Heart left ventricle (tissue), 13 donors: ENCODE measurements at regions not wholly inside any gene's neighbourhood (a gene's known extent, or its start where the extent isn't known, plus 50 kb on each side); places are given as distances from the start of the nearest gene placed in this dataset.

ENCODE experiments used
- CTCF ChIP-seq, 12 donors: fragments of 200-600 bp; sonication (generic) in 4 of 12; IDR thresholded peaks; one replicate each; pipeline versions ENCODE4 v1.5.0 to v1.8.0; 2018 to 2022; ENCODE audit warnings: antibody characterized with exemption in 12 of 12, mild to moderate bottlenecking in 5 of 12
- POLR2A ChIP-seq, 2 donors: fragments of 450-650 bp; IDR thresholded peaks; one replicate each; pipeline ENCODE4 v1.6.1; 2017; ENCODE audit warnings: antibody characterized with exemption in 2 of 2, mild to moderate bottlenecking in 2 of 2, moderate library complexity in 2 of 2
- donor health status: ischemic (EF 13 %, LVEDD 7.1; RV severe dilation, severe dysfunction).
- donor health status: DM: no; HTN: yes; CAD: no.
- donor health status: DM: no; HTN: no; CAD: no.
- donor health status: ischemic (EF 25% LVEDD 6.9; RV normal size, moderate dysfunction).
- donor health status: ischemic (EF 25% LVEDD 5.7; RV mildly dilated, moderate dysfunction).
- donor health status: ischemic (EF 35%, LVEDD 5.7; RV mildly dilated, moderate dysfunction).
- donor health status: nonischemic (EF 11% LVEDD 7.7; RV severe dilation, severe dysfunction).
- donor health status: DM: yes; HTN: yes; CAD: no.
- donor health status: PGD.
- donor health status: ischemic (EF 29% LVEDD 5.4; RV normal size, mild dysfunction).
- donor health status: nonischemic (EF 23%, LVEDD 6.1; RV moderate dilation, normal function).

DNA sequence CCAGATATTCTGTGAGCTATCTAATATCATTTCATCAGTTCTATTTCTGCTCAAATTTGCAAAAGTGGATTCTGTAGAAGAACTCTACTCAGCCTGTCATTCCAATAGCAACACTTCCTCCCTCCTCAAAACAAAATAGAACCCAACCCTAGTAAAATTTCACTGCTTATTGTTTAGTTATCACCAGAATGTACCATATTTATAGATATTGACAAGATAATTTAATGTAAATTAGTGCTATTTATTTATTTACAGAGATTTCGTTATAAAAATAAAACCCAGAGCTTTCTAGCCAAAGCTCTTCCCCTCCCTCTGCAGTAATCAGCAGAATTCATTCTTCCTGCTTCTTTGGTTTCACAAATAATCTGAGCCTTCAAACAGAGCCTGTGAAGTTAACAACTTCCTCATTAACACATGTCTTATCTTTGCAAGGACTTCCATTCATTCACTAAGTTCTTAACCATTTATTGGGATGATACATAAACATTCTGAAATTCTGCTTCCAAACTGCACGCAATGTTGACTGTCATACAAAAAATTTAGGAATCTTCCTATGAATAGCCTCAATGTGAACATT lies 73.7 kb upstream of the PJA2 start:
- TF ChIP-seq CTCF (IDR thresholded peaks at IDR 0.05) (no peak), POLR2A (IDR thresholded peaks at IDR 0.05) (no peak)
